Upper lobe of right lung (tissue), 1 donor: ENCODE measurements at regions not wholly inside any gene's neighbourhood (a gene's known extent, or its start where the extent isn't known, plus 50 kb on each side); places are given as distances from the start of the nearest gene placed in this dataset.

Experiments
- ATAC-seq: fragments of 200-7000 bp; cut with Tn5 transposase; one replicate; pipeline ENCODE4 v1.9.1; 2020; ENCODE audit warnings: mild to moderate bottlenecking, moderate library complexity
- DNase-seq: peaks from one replicate; pipeline ENCODE4 v3.0.0-alpha.2; 2020
- H3K27ac ChIP-seq: fragments of 200-600 bp; one replicate; pipeline ENCODE4 v1.8.0; 2022
- H3K27me3 ChIP-seq: fragments of 200-600 bp; one replicate; pipeline ENCODE4 v1.8.0; 2022; ENCODE audit warnings: mild to moderate bottlenecking
- H3K36me3 ChIP-seq: fragments of 200-600 bp; one replicate; pipeline ENCODE4 v1.8.0; 2022
- H3K4me1 ChIP-seq: fragments of 200-600 bp; one replicate; pipeline ENCODE4 v1.8.0; 2022
- H3K4me3 ChIP-seq: fragments of 200-600 bp; one replicate; pipeline ENCODE4 v1.8.0; 2022; ENCODE audit warnings: mild to moderate bottlenecking
- H3K9me3 ChIP-seq: fragments of 200-600 bp; one replicate; pipeline ENCODE4 v1.8.0; 2022
- CTCF ChIP-seq: fragments of 200-600 bp; IDR thresholded peaks from one replicate; pipeline ENCODE4 v1.8.0; 2022; ENCODE audit warnings: antibody characterized with exemption
- intact Hi-C: fragments of 100-400 bp; cut with DNase I; formaldehyde crosslinking; loops from one replicate; pipeline ENCODE4 v1.11.0; 2022
- donor health status: DM: no; HTN: yes; CAD: no; lungs with severe emphysema.

GRCh38 chr15:38202361-38202760, 50.3 kb upstream of the SPRED1 start:
- H3K4me3 ChIP-seq: no peak overlapping the region
- no peak for TF ChIP-seq CTCF
- intact Hi-C loops: no loop called here
- no peak overlapping the region for H3K27ac ChIP-seq
- no peaks in the 10 kb centered on the region for H3K36me3 ChIP-seq
- ATAC-seq (no peak), DNase-seq (no peak)
- no peaks in the 10 kb centered on the region for H3K27me3 ChIP-seq
- H3K4me1 ChIP-seq: peaks cover 6% of the 10 kb centered on the region
- no peaks in the 10 kb centered on the region for H3K9me3 ChIP-seq
